GM12873 (cell line): ENCODE measurements at regions not wholly inside any gene's neighbourhood (a gene's known extent, or its start where the extent isn't known, plus 50 kb on each side); places are given as distances from the start of the nearest gene placed in this dataset.

Source experiments
- TF ChIP-seq, protein P1 (sequence below): IDR thresholded peaks from 2 replicates; pipeline ENCODE4 v1.5.1; 2012; ENCODE audit warnings: low read depth, mild to moderate bottlenecking, moderate library complexity, low read length, control low read depth; ENCODE audit not compliant: insufficient read depth; ENCODE audit errors: missing control alignments

- TF ChIP-seq, protein P1, sequence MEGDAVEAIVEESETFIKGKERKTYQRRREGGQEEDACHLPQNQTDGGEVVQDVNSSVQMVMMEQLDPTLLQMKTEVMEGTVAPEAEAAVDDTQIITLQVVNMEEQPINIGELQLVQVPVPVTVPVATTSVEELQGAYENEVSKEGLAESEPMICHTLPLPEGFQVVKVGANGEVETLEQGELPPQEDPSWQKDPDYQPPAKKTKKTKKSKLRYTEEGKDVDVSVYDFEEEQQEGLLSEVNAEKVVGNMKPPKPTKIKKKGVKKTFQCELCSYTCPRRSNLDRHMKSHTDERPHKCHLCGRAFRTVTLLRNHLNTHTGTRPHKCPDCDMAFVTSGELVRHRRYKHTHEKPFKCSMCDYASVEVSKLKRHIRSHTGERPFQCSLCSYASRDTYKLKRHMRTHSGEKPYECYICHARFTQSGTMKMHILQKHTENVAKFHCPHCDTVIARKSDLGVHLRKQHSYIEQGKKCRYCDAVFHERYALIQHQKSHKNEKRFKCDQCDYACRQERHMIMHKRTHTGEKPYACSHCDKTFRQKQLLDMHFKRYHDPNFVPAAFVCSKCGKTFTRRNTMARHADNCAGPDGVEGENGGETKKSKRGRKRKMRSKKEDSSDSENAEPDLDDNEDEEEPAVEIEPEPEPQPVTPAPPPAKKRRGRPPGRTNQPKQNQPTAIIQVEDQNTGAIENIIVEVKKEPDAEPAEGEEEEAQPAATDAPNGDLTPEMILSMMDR, result no peak
Observed at GRCh38 chr6:14500809-14501208, 383.2 kb downstream of the CD83 start.

GRCh38 chr6:14501240-14501639 is 383.7 kb downstream of the CD83 start:
- TF ChIP-seq, protein P1, result no peak

- TF ChIP-seq, protein P1, result no peak
Observed at GRCh38 chr6:14501914-14502313, 384.3 kb downstream of the CD83 start.

DNA sequence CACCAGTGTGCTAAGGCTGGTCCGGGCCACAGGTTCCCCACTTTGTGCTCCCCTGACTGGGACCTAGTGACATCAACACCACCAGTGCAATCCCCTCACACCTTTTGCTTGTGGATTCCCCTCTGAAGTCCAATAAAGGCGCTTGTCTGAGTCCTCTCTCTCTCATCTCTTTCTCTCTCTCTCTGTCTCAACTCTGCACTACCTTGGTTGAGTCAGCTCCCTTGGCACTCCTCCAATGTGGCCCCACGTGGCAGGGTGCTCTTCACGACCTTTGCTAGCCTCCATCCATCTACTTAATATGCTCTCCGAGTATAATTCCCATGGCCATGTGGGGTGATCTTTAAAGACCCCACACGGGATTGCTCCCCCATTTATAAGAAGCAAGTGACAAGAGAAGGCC is 385.0 kb downstream of the CD83 start:
- TF ChIP-seq, protein P1, result no peak

DNA sequence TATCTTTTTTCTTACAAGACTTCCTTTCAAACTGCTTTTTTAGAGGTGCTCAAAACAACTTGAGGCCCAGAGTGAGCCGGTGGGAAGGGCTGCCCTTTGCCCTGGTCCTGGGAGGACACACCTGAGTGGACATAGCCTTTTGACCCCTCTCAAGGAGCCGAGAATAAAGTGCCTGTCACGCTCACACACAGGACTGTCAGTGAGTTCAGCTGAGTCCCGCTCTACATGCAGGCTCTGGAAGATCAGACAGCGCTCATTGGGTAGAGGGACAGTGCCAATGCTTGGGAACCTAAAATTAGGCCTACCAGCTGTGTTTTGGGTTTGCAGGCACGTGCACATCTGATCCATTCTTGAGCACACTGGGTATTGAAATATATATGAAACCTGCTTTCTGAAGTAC is 387.8 kb downstream of the CD83 start:
- TF ChIP-seq, protein P1, result no peak

- TF ChIP-seq, protein P1, result no peak
Observed at GRCh38 chr6:14506656-14507246, 389.2 kb downstream of the CD83 start.

DNA sequence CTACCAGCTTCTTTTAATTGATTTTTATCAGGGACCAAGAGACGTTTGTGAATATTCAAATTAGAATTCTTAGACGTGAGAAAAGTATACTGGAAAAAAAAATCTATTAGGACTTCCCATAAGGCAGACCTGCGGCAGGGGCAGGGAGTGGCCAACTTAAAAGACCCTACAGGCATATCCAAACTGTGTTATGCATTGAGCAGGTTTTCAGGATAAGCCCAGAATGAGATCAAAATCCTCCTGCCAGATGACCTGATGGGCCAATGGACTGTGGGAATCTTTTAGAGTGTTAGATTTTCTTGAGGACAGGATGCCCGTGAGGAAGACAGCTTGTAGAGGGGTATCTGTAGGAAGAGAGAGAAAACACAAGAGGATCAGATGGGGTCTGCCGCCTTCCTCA is 391.5 kb downstream of the CD83 start:
- TF ChIP-seq, protein P1, result no peak
